ENCODE measurements at regions not wholly inside any gene's neighbourhood (a gene's known extent, or its start where the extent isn't known, plus 50 kb on each side); places are given as distances from the start of the nearest gene placed in this dataset.

- no peak for DNase-seq
These were observed 628.7 kb upstream of the PIK3C3 start for GRCh38 chr18:41326311-41326710.

GRCh38 chr18:41324934-41325333 is 630.1 kb upstream of the PIK3C3 start:
- no peak for DNase-seq

- DNase-seq = no peak
These were observed 630.8 kb upstream of the PIK3C3 start for GRCh38 chr18:41324020-41324791.

GRCh38 chr18:41323044-41323443 is 632.0 kb upstream of the PIK3C3 start:
- DNase-seq = no peak

GRCh38 chr18:41320100-41320499 is 634.9 kb upstream of the PIK3C3 start:
- DNase-seq = no peak

GRCh38 chr18:41315134-41315533 is 639.9 kb upstream of the PIK3C3 start:
- no peak for DNase-seq

- no peak for DNase-seq
These were observed 643.2 kb upstream of the PIK3C3 start for GRCh38 chr18:41311571-41312547.

GRCh38 chr18:41297740-41298139 is 657.3 kb upstream of the PIK3C3 start:
- no peak for DNase-seq

- DNase-seq = no peak
These were observed 685.7 kb upstream of the PIK3C3 start for GRCh38 chr18:41269294-41269693.

- no peak for DNase-seq
These were observed 686.8 kb upstream of the PIK3C3 start for GRCh38 chr18:41268271-41268670.

- no peak for DNase-seq
These were observed 688.4 kb upstream of the PIK3C3 start for GRCh38 chr18:41266616-41267015.

GRCh38 chr18:41266204-41266603 is 688.8 kb upstream of the PIK3C3 start:
- DNase-seq = no peak

GRCh38 chr18:41265047-41265446 is 690.0 kb upstream of the PIK3C3 start:
- no peak for DNase-seq

GRCh38 chr18:41263956-41264355 is 691.1 kb upstream of the PIK3C3 start:
- no peak for DNase-seq

GRCh38 chr18:41262688-41263087 is 692.3 kb upstream of the PIK3C3 start:
- no peak for DNase-seq

- no peak for DNase-seq
These were observed 710.4 kb upstream of the PIK3C3 start for GRCh38 chr18:41244591-41245037.

GRCh38 chr18:41237317-41237716 is 717.7 kb upstream of the PIK3C3 start:
- DNase-seq = no peak

- DNase-seq = no peak
These were observed 723.4 kb upstream of the PIK3C3 start for GRCh38 chr18:41231681-41232080.

GRCh38 chr18:41227993-41228392 is 727.0 kb upstream of the PIK3C3 start:
- DNase-seq = no peak

GRCh38 chr18:41226911-41227310 is 728.1 kb upstream of the PIK3C3 start:
- DNase-seq = no peak

- no peak for DNase-seq
These were observed 728.8 kb upstream of the PIK3C3 start for GRCh38 chr18:41226186-41226585.

GRCh38 chr18:41216341-41217003 is 738.6 kb upstream of the PIK3C3 start:
- no peak for DNase-seq

GRCh38 chr18:41207706-41208105 is 747.3 kb upstream of the PIK3C3 start:
- no peak for DNase-seq
